Upper lobe of right lung (tissue), 1 donor: ENCODE measurements at regions not wholly inside any gene's neighbourhood (a gene's known extent, or its start where the extent isn't known, plus 50 kb on each side); places are given as distances from the start of the nearest gene placed in this dataset.

Experiments
- ATAC-seq: fragments of 200-7000 bp; cut with Tn5 transposase; one replicate; pipeline ENCODE4 v1.9.1; 2020; ENCODE audit warnings: mild to moderate bottlenecking, moderate library complexity
- DNase-seq: peaks from one replicate; pipeline ENCODE4 v3.0.0-alpha.2; 2020
- H3K27ac ChIP-seq: fragments of 200-600 bp; one replicate; pipeline ENCODE4 v1.8.0; 2022
- H3K27me3 ChIP-seq: fragments of 200-600 bp; one replicate; pipeline ENCODE4 v1.8.0; 2022; ENCODE audit warnings: mild to moderate bottlenecking
- H3K36me3 ChIP-seq: fragments of 200-600 bp; one replicate; pipeline ENCODE4 v1.8.0; 2022
- H3K4me1 ChIP-seq: fragments of 200-600 bp; one replicate; pipeline ENCODE4 v1.8.0; 2022
- H3K4me3 ChIP-seq: fragments of 200-600 bp; one replicate; pipeline ENCODE4 v1.8.0; 2022; ENCODE audit warnings: mild to moderate bottlenecking
- H3K9me3 ChIP-seq: fragments of 200-600 bp; one replicate; pipeline ENCODE4 v1.8.0; 2022
- CTCF ChIP-seq: fragments of 200-600 bp; IDR thresholded peaks from one replicate; pipeline ENCODE4 v1.8.0; 2022; ENCODE audit warnings: antibody characterized with exemption
- intact Hi-C: fragments of 100-400 bp; cut with DNase I; formaldehyde crosslinking; loops from one replicate; pipeline ENCODE4 v1.11.0; 2022
- donor health status: DM: no; HTN: yes; CAD: no; lungs with severe emphysema.

GRCh38 chr5:158135682-158136179 is 276.8 kb upstream of the CLINT1 start:
- Histone ChIP-seq H3K4me1 (no peaks in the 10 kb centered on the region), H3K27me3 (no peaks in the 10 kb centered on the region), H3K36me3 (no peaks in the 10 kb centered on the region), H3K9me3 (no peaks in the 10 kb centered on the region), H3K4me3 (no peak overlapping the region), H3K27ac (no peak overlapping the region)
- DNase-seq (no peak), ATAC-seq (no peak)
- intact Hi-C loops, result no loop called here
- TF ChIP-seq CTCF, result no peak

- no peak for TF ChIP-seq CTCF
- H3K36me3 ChIP-seq, result no peaks in the 10 kb centered on the region
- ATAC-seq, result no peak
- no peaks in the 10 kb centered on the region for H3K27me3 ChIP-seq
- no peak overlapping the region for H3K4me3 ChIP-seq
- H3K9me3 ChIP-seq, result no peaks in the 10 kb centered on the region
- H3K4me1 ChIP-seq, result no peaks in the 10 kb centered on the region
- H3K27ac ChIP-seq, result no peak overlapping the region
- no peak for DNase-seq
- intact Hi-C loops, result no loop called here
Measured at GRCh38 chr5:158133369-158133768, 274.4 kb upstream of the CLINT1 start.

- H3K4me3 ChIP-seq, result no peak overlapping the region
- intact Hi-C loops, result no loop called here
Measured at GRCh38 chr5:158127536-158127935, 268.6 kb upstream of the CLINT1 start.

GRCh38 chr5:158126442-158127405 is 267.8 kb upstream of the CLINT1 start:
- DNase-seq (no peak), ATAC-seq (no peak)
- Histone ChIP-seq H3K36me3 (no peaks in the 10 kb centered on the region), H3K4me1 (no peaks in the 10 kb centered on the region), H3K27ac (no peak overlapping the region), H3K4me3 (no peak overlapping the region), H3K9me3 (no peaks in the 10 kb centered on the region), H3K27me3 (no peaks in the 10 kb centered on the region)
- TF ChIP-seq CTCF, result no peak
- intact Hi-C loops, result no loop called here

More at GRCh38 chr5:158127536-158127935, 268.6 kb upstream of the CLINT1 start:
- ATAC-seq (no peak), DNase-seq (no peak)
- no peak for TF ChIP-seq CTCF
- Histone ChIP-seq H3K36me3 (no peaks in the 10 kb centered on the region), H3K4me1 (no peaks in the 10 kb centered on the region), H3K27me3 (no peaks in the 10 kb centered on the region), H3K27ac (no peak overlapping the region), H3K9me3 (no peaks in the 10 kb centered on the region)

- Histone ChIP-seq H3K9me3 (no peaks in the 10 kb centered on the region), H3K4me3 (no peak overlapping the region), H3K36me3 (no peaks in the 10 kb centered on the region), H3K4me1 (no peaks in the 10 kb centered on the region), H3K27me3 (no peaks in the 10 kb centered on the region), H3K27ac (no peak overlapping the region)
- ATAC-seq, result no peak
- intact Hi-C loops, result no loop called here
- TF ChIP-seq CTCF, result no peak
- no peak for DNase-seq
Measured at GRCh38 chr5:158124606-158125316, 265.8 kb upstream of the CLINT1 start.
